GM04504 (cell line): ENCODE measurements at regions not wholly inside any gene's neighbourhood (a gene's known extent, or its start where the extent isn't known, plus 50 kb on each side); places are given as distances from the start of the nearest gene placed in this dataset.
"Not testable (repeated sequence)": the region's sequence is repeated elsewhere in the genome, so short reads cannot be mapped to it uniquely, and the experiment has no call there.

Experiments used
- DNase-seq: peaks from one replicate; pipeline ENCODE4 v3.0.0-alpha.2; 2012; ENCODE audit warnings: low read depth

GRCh38 chr4:167838686-167839085 is 253.7 kb upstream of the ANXA10 start:
- no peak for DNase-seq

GRCh38 chr4:167842487-167842886 is 249.8 kb upstream of the ANXA10 start:
- no peak for DNase-seq

GRCh38 chr4:167854881-167855280 is 237.5 kb upstream of the ANXA10 start:
- DNase-seq, result no peak

GRCh38 chr4:167858127-167858526 is 234.2 kb upstream of the ANXA10 start:
- not testable (repeated sequence) for DNase-seq

DNA sequence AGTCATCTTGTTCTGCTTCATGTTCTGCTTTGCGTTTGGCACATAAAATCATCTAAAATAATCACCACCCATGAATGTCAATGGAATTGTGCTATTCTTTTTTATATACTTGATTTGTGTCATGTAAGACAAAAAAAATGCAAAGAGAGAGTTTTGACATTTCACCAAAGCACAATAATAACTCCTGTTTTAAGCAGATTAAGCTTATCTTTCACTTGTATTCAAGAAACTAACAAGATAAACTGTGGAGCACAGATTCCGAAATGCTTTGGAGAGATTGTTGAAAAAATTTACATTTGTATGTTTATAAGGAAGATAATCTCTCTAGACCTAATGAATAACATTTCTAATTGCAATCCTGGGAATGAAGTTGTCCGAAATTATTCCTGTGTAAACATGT is 225.1 kb upstream of the ANXA10 start:
- DNase-seq, result no peak

DNA sequence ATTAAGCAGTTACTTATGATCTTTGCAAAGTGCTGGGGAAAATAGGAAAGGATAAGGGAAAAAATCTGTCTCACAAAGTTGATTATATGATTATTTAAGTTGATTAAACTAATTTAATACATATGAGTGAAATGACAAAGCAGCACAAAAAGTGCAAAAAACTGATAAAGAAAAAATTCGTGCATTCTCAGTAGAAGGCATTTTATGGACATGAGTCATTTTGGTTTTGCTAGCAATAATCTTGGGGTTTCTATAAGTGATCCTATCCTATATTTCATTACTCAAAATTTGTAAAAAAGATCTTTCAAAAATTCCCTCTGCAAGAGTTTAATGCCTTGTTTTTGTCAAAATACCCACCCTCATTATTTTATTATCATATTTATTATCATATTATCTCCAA is 224.2 kb upstream of the ANXA10 start:
- no peak for DNase-seq

GRCh38 chr4:167873496-167873895 is 218.8 kb upstream of the ANXA10 start:
- no peak for DNase-seq

DNA sequence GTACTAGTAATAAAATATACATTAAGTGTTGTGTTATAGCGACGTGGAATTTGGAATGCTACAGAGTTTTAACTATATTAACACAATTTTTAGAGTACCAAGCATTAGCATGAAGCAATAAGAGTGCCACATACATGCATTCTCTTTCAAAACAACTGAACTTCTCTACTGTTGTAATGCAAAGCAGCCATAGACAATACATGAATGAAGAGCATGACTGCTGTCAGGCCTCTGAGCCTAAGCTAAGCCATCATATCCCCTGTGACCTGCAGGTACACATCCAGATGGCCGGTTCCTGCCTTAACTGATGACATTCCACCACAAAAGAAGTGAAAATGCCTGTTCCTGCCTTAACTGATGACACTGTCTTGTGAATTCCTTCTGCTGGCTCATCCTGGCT is 216.2 kb upstream of the ANXA10 start:
- DNase-seq, result not testable (repeated sequence)

- not testable (repeated sequence) for DNase-seq
Observed at GRCh38 chr4:167877826-167878225, 214.5 kb upstream of the ANXA10 start.

DNA sequence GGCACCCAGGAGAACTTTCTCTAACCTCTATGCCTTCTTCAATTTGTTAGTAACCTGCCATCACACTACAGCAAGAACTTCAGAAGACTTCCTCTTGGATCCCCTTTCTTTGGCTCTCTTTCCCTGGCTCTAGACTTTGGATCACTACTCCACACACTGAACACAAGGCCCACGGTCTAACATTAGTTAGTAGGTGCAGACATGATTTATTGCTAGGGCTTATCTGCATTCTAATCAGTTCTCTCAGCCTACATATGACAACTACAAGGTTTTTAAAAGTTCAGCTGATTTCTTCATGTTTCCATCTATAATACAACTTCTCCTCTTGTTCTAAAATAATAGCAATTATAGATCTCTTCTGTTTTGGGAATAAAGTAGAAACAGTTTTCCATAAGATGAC is 209.1 kb upstream of the ANXA10 start:
- DNase-seq, result no peak

- no peak for DNase-seq
Observed at GRCh38 chr4:167885071-167885470, 207.3 kb upstream of the ANXA10 start.

DNA sequence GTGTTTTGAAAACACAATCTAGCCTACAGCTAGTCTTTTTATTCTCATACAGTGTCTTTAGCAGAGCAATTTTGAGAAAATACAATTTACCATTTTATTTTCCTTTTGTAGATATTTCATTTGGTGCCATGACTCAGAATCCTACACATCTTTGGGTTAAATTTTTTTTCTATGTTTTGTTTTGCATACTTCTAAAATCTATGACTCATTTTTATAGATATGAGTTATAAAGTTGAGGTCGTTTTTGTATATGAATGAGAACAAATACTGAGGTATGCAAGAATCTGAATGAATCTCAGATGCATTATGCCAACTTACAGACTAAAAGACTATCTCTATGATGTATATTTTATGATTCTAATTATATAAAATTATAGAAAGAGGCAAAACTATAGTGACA is 206.5 kb upstream of the ANXA10 start:
- DNase-seq, result no peak

- no peak for DNase-seq
Observed at GRCh38 chr4:167887726-167888125, 204.6 kb upstream of the ANXA10 start.

GRCh38 chr4:167890226-167890625 is 202.1 kb upstream of the ANXA10 start:
- no peak for DNase-seq

DNA sequence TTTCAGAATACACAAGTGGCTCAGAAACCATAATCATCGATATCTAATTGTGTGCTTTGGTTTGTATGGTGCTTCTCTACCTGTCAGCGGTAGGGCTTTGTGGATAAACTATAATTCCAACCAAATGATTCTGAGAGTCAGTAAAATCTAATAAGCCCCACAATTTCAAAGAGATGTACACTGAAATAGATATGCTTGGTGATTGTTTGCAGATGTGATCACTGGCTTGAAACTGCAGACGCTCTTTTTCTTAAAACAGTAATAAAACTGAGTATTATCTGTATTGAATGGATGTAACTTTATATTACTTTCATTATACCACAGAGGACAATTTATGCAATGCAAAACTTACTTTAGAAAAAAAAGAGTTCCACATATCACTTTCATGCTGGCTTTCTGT is 198.8 kb upstream of the ANXA10 start:
- DNase-seq, result no peak

- not testable (repeated sequence) for DNase-seq
Observed at GRCh38 chr4:167896260-167896659, 196.1 kb upstream of the ANXA10 start.

DNA sequence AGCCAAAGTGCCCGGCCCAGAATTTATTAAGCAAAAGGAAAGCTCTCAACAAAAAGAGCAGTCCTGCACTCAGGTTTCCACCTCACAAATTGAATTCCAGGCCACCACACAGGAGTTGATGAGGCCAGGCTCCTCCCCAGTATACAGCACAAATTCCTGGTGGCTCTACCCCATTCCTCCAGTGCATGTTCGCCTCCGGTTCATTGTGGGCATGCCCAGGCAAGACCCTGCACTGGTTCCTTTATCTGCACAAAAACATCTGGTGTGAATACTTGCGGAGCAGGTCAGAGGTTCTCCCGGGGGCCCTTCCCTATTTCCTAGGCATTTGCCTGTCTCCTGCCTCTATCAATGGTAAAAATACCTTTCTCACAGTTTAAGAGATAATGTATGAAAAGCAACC is 195.2 kb upstream of the ANXA10 start:
- DNase-seq, result no peak

GRCh38 chr4:167903291-167903721 is 189.0 kb upstream of the ANXA10 start:
- no peak for DNase-seq

DNA sequence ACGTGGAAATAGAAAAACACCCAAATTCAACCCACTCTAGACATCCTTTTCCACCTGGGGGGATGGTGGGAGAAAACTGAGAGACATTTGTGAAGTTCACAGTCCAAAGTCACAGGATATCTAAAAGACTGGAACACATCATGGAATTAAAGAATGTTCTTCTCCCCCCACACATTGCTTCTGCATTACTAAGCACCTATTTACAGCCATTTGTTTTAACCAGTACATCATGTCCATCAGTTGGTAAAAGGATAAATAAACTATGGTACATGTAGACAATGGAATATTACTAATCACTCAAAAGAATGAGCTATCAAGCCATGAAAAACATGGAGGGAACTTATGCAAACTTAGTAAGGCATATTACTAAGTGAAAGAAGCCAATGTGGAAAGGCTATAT is 185.5 kb upstream of the ANXA10 start:
- DNase-seq, result no peak

DNA sequence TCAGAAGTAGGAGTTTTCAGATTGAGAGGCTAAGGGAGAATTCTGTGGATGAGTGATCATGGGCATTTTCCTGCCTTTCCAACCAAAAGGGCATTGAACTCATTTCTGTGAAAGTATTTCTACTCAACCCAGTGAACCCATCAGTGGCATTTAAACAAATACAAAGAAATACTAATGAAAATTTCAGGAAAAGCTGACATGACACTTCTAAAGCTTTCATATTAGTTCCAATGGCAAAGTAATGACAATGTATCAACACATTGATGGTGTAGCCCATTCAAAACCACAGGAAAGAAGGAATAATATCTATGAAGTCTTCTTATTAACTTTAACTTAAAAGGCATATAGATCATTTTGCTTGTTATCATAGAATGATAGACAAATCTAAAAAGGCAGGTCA is 183.5 kb upstream of the ANXA10 start:
- DNase-seq, result no peak

GRCh38 chr4:167912535-167912934 is 179.8 kb upstream of the ANXA10 start:
- not testable (repeated sequence) for DNase-seq

GRCh38 chr4:167918077-167918476 is 174.3 kb upstream of the ANXA10 start:
- no peak for DNase-seq

DNA sequence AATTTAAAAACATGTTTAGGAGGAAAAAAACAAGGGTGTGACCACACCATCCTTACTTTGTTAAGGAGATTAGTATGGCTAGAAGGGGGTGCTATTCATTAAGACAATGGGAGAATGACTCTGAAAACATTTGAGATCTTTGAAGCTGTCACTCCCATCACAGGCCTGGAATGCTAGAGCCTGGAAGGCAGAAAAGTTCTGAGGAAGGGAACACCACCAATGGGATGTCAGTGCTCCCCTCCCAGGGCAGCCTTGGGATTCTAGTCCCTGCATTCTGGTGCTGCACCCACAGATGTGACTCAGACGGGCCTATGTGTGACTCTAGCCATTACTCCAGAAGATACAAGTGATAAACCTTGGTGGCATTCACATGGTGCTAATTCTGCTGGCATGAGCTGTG is 162.2 kb upstream of the ANXA10 start:
- DNase-seq, result no peak

- DNase-seq, result no peak
Observed at GRCh38 chr4:167934216-167934615, 158.1 kb upstream of the ANXA10 start.
